Sciatic nerve (tissue), 2 donors: ENCODE measurements at regions not wholly inside any gene's neighbourhood (a gene's known extent, or its start where the extent isn't known, plus 50 kb on each side); places are given as distances from the start of the nearest gene placed in this dataset.
"Not testable (repeated sequence)": the region's sequence is repeated elsewhere in the genome, so short reads cannot be mapped to it uniquely, and the experiment has no call there.

Experiments used
- ATAC-seq: fragments of 200-7000 bp; cut with Tn5 transposase; one replicate; pipeline ENCODE4 v1.9.1; 2020; ENCODE audit warnings: mild to moderate bottlenecking, moderate library complexity
- DNase-seq: peaks from one replicate; pipeline ENCODE4 v3.0.0-alpha.2; 2020; ENCODE audit warnings: low spot score
- intact Hi-C: fragments of 100-400 bp; cut with DNase I; formaldehyde crosslinking; loops from one replicate; pipeline ENCODE4 v1.14.2; 2022
- donor health status: DM: no; HTN: no; CAD: no.
- donor health status: DM: no; HTN: no; CAD: no.

GRCh38 chr9:115692868-115693267 lies 460.7 kb upstream of the PAPPA start:
- intact Hi-C loops = not testable (repeated sequence)

GRCh38 chr9:115694014-115694413 lies 459.6 kb upstream of the PAPPA start:
- intact Hi-C loops = no loop called here
- DNase-seq (no peak), ATAC-seq (peak; percentile 89)

More at GRCh38 chr9:115692868-115693267, 460.7 kb upstream of the PAPPA start:
- DNase-seq, ATAC-seq: not testable (repeated sequence)

- intact Hi-C loops = no loop called here
These were observed 458.6 kb upstream of the PAPPA start for GRCh38 chr9:115694991-115695390.

GRCh38 chr9:115712981-115713380 lies 440.6 kb upstream of the PAPPA start:
- DNase-seq = no peak
- intact Hi-C loops = no loop called here
- no peak for ATAC-seq

More at GRCh38 chr9:115694991-115695390, 458.6 kb upstream of the PAPPA start:
- ATAC-seq (no peak), DNase-seq (no peak)

GRCh38 chr9:115715666-115716065 lies 437.9 kb upstream of the PAPPA start:
- ATAC-seq (no peak), DNase-seq (no peak)
- intact Hi-C loops = no loop called here

GRCh38 chr9:115717298-115717697 lies 436.3 kb upstream of the PAPPA start:
- ATAC-seq (no peak), DNase-seq (no peak)
- intact Hi-C loops = no loop called here

GRCh38 chr9:115717711-115718173 lies 435.8 kb upstream of the PAPPA start:
- intact Hi-C loops = no loop called here
- DNase-seq (no peak), ATAC-seq (no peak)

GRCh38 chr9:115730396-115730795 lies 423.2 kb upstream of the PAPPA start:
- no peak for ATAC-seq
- intact Hi-C loops = no loop called here
- no peak for DNase-seq

GRCh38 chr9:115730845-115731244 lies 422.7 kb upstream of the PAPPA start:
- DNase-seq = no peak
- no peak for ATAC-seq
- intact Hi-C loops = no loop called here

- intact Hi-C loops = no loop called here
- DNase-seq = no peak
- no peak for ATAC-seq
These were observed 420.1 kb upstream of the PAPPA start for GRCh38 chr9:115733318-115734110.

GRCh38 chr9:115739096-115739875 lies 414.3 kb upstream of the PAPPA start:
- intact Hi-C loops = no loop called here
- DNase-seq (no peak), ATAC-seq (no peak)

- intact Hi-C loops = no loop called here
- no peak for ATAC-seq
These were observed 412.6 kb upstream of the PAPPA start for GRCh38 chr9:115740986-115741385.

GRCh38 chr9:115743709-115744605 lies 409.6 kb upstream of the PAPPA start:
- intact Hi-C loops = no loop called here
- ATAC-seq (no peak), DNase-seq (no peak)

More at GRCh38 chr9:115740986-115741385, 412.6 kb upstream of the PAPPA start:
- no peak for DNase-seq

- DNase-seq (no peak), ATAC-seq (no peak)
- intact Hi-C loops = no loop called here
These were observed 407.1 kb upstream of the PAPPA start for GRCh38 chr9:115746496-115746895.

GRCh38 chr9:115747731-115748130 lies 405.9 kb upstream of the PAPPA start:
- intact Hi-C loops = no loop called here
- ATAC-seq = no peak

GRCh38 chr9:115756736-115757135 lies 396.9 kb upstream of the PAPPA start:
- DNase-seq (no peak), ATAC-seq (no peak)
- intact Hi-C loops = no loop called here

More at GRCh38 chr9:115747731-115748130, 405.9 kb upstream of the PAPPA start:
- DNase-seq = no peak

- ATAC-seq (no peak), DNase-seq (no peak)
- intact Hi-C loops = no loop called here
These were observed 396.1 kb upstream of the PAPPA start for GRCh38 chr9:115757461-115757860.

- intact Hi-C loops = no loop called here
- DNase-seq = no peak
- no peak for ATAC-seq
These were observed 395.1 kb upstream of the PAPPA start for GRCh38 chr9:115758441-115758840.

GRCh38 chr9:115759426-115759825 lies 394.2 kb upstream of the PAPPA start:
- intact Hi-C loops = no loop called here
- no peak for ATAC-seq
- no peak for DNase-seq
